Left cardiac atrium (tissue), 4 donors: ENCODE measurements at regions not wholly inside any gene's neighbourhood (a gene's known extent, or its start where the extent isn't known, plus 50 kb on each side); places are given as distances from the start of the nearest gene placed in this dataset.
A peak's percentile ranks its signal among the peaks of the same experiment; 100 is the strongest.

Experiments used
- ATAC-seq, 2 donors: fragments of 200-7000 bp; cut with Tn5 transposase; one replicate each; pipeline ENCODE4 v1.9.1; 2020; ENCODE audit warnings: mild to moderate bottlenecking in 2 of 2, moderate library complexity in 2 of 2
- DNase-seq: peaks from one replicate; pipeline ENCODE4 v3.0.0-alpha.2; 2020
- intact Hi-C, 2 donors: fragments of 100-400 bp; cut with DNase I; formaldehyde crosslinking; loops; one replicate each; pipeline versions ENCODE4 v1.14.1 to v1.15.1; 2022 to 2023
- donor health status: DM: no; HTN: yes; CAD: no.
- donor health status: DM: no; HTN: yes; CAD: no; lungs with severe emphysema.
- donor health status: DM: yes; HTN: yes; CAD: no.
- donor health status: Dilated cardiomyopathy.

GRCh38 chr1:55723001-55723400, 507.8 kb upstream of the USP24 start:
- intact Hi-C loops: no loop called here
- ATAC-seq (no peak), DNase-seq (no peak)

DNA sequence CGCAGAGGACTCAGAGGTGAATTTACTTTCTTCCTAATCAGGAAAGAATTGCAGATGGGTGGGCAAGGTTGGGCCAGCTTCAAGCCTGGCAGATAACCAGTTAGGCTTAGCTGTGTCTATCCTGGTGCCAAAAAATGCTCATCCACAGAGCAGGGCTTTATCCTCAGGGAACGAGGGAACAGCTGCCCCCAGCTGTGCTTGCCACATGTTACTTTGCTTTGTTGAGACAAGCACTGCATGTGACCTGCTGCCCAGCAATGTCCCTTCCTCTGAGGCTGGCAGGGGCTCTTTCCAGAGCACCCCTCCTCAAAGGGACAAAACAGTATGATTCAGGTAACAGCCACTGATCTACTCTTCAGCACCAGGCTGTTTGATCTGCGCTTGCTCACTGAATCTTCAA, 505.1 kb upstream of the USP24 start:
- intact Hi-C loops: no loop called here
- DNase-seq: peak; percentile 32
- ATAC-seq: peak in 1 of 2 donors; percentile 25

DNA sequence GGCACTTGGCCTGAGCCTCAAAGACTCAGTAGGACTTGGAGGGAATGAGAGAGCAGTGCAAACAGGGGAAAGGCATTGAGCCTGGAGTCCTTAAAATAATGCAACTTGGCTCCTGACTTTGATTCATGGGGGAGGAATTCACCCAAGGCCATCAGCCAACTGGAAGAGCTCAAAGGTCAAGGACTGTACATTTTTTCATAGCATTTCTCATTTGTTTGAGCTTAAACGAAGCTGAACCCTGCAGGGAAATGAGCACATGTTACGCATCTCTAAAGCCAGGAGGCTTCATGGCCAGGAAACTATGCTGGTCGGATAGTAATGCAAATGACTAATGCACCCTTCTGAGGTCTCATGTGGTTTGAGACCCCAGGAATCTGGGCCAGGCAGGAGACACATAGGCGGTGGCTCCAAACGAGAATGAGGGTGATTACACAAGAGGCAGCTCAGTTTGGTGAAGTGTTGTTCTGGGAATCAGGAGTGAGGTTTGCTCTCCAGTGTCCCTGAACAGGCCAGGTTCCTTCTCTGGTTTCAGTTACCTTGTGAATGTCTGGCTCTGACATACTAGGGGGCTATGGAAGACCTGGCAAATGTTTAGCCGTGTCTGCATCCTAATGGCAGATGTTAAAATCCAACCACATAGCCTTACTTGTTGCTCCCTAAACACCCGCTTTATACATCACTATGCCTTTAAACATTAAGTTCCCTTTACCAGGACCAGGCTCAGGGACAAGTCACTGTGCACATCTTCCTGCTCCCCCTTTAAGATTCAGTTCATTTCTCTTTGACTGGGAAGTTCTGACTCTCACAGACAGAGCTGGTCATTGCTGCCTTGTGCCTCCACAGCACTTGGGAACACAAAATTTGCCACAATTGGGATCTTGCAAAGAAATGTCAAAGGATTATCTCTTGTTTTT, 503.9 kb upstream of the USP24 start:
- intact Hi-C loops: no loop called here
- peak; percentile 66 for DNase-seq
- ATAC-seq: peak; percentile 83 to 89

DNA sequence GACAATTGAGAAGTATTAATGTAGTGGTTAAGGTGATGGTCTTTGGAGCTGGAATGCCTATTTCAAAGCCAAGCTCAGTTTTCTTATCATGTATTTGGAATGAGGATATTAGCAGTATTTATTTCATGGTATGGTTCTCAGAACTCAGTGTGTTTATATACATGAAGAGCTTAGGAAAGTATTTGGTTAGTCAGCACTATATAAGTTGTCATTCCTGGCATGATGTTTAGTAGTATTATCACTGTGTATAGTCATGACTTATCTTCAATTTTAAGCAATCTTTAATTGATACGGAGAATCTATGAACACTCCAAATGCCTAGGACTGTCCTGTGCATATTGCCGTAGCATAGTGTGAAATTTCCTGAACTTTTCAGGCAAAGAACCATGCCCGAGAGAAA, 501.9 kb upstream of the USP24 start:
- DNase-seq: no peak
- intact Hi-C loops: no loop called here
- no peak for ATAC-seq

DNA sequence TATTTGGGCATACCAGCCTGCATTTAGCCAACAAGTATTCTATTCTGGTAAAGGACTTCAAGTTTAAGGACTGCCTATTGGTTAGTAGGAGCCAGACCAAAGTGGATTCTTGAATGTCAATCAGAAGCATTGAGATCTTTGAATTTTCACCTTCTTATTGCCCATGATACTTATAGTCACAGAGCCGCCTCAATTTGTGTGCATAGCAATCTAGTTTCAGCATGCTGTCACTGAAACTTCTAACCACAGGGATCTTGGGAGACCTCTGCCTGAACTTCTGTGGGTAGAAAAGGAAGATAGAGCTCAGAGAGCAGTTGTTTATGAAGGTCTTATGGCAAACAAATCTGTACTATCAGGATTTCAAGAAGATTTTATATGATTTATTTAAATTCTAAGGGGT, 501.4 kb upstream of the USP24 start:
- DNase-seq: no peak
- ATAC-seq: no peak
- intact Hi-C loops: no loop called here

DNA sequence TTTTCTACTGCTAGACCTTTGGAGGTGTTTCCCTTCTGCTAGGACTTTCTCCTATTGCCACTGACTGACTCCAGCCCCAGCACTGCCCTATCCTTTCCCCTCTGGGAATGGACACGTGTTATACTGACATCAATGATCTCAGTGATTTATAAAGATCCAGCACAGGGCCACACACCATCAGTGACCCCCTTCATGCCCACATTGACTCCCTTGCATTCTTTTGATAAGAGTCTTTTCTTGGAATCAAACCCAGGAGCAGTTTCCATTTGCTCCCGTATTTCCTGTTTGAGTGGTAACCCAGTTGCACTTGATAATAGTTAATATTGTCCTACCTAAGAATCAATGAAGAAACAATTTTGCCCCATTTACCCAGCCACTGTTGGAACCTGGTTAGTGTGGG, 501.0 kb upstream of the USP24 start:
- ATAC-seq (no peak), DNase-seq (no peak)
- intact Hi-C loops: no loop called here

- intact Hi-C loops: no loop called here
- DNase-seq (no peak), ATAC-seq (no peak)
These were observed 499.1 kb upstream of the USP24 start for GRCh38 chr1:55714230-55714629.

DNA sequence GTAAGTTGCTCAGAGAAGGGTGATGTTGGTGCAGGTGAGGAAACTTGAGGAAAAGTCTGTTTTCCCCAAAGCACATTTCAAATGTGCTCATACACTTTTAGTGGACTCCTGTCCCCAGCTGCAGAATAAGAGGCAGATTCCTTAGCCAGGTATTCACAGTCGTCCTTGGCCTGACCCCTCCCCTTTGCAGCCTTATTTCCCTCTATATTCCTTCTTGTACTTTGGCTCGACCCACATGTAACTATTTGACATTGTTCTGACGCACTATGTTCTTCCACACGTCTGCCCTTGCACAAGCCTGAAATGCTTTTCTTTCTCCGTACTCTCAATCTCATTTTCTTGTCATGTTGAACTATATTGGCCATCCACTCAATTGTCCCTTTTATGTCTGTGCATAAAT, 498.4 kb upstream of the USP24 start:
- intact Hi-C loops: no loop called here
- ATAC-seq (no peak), DNase-seq (no peak)

DNA sequence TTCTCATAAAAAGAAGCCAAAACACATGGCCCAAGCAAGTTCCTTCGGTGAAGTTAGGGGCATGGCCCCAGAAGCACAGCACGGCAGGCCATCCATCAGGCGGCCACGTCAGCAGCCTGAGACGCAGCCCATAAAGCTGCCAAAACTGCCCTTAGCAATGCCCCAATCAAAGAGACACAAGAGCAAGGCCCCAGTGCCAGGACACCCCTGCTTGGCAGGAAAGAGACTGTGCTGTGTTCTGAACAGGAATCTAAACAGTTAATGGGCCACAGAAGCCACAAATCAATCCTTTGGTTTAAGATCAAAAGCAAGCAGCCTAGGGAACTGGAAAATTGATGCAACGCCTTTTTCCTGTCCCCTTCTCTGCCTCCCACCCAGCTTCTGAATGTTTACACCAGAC, 497.0 kb upstream of the USP24 start:
- DNase-seq: no peak
- intact Hi-C loops: no loop called here
- ATAC-seq: no peak

GRCh38 chr1:55708781-55709180, 493.6 kb upstream of the USP24 start:
- ATAC-seq: no peak
- no peak for DNase-seq
- intact Hi-C loops: no loop called here

- DNase-seq (no peak), ATAC-seq (no peak)
- intact Hi-C loops: no loop called here
These were observed 492.7 kb upstream of the USP24 start for GRCh38 chr1:55707846-55708245.

DNA sequence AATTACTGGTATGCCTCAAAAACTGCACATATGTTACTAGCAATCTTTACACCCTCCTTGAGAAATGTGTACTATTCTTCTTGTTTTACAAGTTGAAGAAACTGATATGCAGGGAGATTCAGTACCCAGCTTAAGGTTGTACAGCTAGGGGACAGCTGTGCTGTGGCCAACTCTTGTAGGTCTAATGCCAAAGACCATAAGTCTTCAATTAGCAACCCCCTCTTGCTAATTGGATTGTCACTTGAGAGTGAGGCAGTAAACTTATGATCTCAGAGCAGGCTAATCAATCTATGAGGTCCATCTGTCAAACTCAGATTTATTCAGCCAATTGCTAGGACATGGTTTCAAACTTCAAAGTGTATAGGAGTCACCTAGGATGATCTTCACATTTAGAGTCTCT, 492.0 kb upstream of the USP24 start:
- ATAC-seq (no peak), DNase-seq (no peak)
- intact Hi-C loops: no loop called here

DNA sequence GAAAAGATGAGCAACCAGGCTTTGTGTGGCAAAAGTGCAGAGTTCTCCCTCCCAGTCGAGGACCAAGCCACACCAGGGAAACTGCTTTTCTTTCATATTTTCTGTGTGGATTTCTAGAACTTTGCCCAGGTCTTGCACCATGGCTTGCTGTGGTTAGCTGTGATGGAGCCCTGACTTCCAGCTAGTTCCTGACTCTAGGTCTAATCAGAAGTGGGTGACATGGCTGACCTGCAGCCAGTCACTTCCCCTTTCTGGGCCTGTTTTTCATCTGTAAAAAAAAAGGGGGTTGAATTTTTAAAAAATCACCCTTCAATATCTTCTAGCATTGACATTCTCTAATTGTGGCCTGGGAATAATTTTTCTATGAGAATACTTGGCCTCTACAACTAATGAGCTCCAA, 491.2 kb upstream of the USP24 start:
- intact Hi-C loops: no loop called here
- ATAC-seq (no peak), DNase-seq (no peak)

GRCh38 chr1:55703726-55704363, 488.7 kb upstream of the USP24 start:
- ATAC-seq (no peak), DNase-seq (no peak)
- intact Hi-C loops: no loop called here

GRCh38 chr1:55702064-55702463, 486.9 kb upstream of the USP24 start:
- intact Hi-C loops: no loop called here
- ATAC-seq: peak in 1 of 2 donors; percentile 47
- DNase-seq: no peak

GRCh38 chr1:55700359-55701130, 485.4 kb upstream of the USP24 start:
- no peak for DNase-seq
- no peak for ATAC-seq
- intact Hi-C loops: no loop called here

DNA sequence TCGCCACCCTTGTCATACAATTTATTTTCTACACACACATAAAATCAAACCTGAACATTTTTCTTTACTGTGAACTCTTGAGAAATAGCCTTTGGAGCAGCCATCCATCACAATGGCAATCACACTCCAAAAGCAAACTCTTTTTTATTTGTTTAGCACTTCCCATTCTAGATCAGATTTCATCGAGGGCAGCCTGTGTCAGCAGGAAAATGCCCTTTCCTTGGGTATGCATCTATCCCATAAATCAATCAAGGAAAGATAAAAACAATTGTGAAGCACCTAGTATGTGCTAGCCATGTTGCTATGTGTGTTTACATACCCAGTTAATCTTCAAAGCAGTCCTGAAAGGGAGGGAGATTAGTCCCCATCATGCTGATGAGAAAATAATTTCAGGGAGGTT, 484.1 kb upstream of the USP24 start:
- DNase-seq: no peak
- ATAC-seq: no peak
- intact Hi-C loops: no loop called here

- ATAC-seq (no peak), DNase-seq (no peak)
- intact Hi-C loops: no loop called here
These were observed 482.9 kb upstream of the USP24 start for GRCh38 chr1:55697997-55698535.

DNA sequence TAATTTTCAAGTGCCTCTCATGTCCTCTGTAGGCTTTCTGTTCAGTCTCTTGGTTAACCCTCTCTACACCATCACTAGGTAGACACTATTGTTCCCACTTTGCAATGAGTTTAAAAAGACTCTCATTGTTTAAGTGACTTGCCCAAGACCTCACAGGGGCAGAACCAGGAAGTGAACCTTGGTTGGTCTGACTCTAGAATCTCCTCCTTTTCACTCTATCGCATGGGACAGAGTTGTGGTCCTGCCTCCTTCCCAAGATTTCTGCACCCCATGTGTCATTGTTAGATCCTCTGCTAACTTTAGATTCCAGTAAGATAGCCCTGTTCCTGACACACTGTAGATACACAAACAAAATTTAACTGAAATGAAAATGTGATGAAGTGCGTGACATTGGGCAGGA, 481.7 kb upstream of the USP24 start:
- ATAC-seq (no peak), DNase-seq (no peak)
- intact Hi-C loops: no loop called here

GRCh38 chr1:55696181-55696754, 481.1 kb upstream of the USP24 start:
- DNase-seq (peak; percentile 30), ATAC-seq (peak; percentile 38 to 77)
- intact Hi-C loops: no loop called here
